ENCODE measurements at regions not wholly inside any gene's neighbourhood (a gene's known extent, or its start where the extent isn't known, plus 50 kb on each side); places are given as distances from the start of the nearest gene placed in this dataset.

DNA sequence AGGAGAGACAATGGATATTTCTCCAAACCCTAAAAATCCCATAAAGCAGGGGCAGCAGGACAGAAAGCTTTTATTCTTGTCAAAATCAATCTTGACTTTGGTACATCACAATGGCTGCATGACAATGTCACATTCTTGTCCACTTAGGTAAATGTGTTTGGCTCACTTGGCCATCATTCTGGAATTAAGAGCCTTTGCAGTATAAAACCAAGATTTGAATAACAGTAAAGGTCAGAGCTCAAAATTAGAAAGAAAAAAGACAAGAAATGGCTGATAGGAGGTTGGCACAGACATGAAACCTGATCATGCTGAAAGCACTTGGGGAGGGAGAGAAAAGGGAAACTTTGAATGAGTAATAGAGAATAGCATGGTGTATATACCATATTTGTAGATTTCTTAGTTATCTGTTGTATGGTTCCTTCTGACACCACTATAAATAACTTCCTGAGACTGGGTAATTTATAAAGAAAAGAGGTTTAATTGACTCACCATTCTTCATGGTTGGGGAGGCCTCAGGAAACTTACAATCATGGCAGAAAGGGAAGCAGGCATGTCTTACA, 158.5 kb upstream of the SGO1 start:
- TF ChIP-seq, protein P1, sequence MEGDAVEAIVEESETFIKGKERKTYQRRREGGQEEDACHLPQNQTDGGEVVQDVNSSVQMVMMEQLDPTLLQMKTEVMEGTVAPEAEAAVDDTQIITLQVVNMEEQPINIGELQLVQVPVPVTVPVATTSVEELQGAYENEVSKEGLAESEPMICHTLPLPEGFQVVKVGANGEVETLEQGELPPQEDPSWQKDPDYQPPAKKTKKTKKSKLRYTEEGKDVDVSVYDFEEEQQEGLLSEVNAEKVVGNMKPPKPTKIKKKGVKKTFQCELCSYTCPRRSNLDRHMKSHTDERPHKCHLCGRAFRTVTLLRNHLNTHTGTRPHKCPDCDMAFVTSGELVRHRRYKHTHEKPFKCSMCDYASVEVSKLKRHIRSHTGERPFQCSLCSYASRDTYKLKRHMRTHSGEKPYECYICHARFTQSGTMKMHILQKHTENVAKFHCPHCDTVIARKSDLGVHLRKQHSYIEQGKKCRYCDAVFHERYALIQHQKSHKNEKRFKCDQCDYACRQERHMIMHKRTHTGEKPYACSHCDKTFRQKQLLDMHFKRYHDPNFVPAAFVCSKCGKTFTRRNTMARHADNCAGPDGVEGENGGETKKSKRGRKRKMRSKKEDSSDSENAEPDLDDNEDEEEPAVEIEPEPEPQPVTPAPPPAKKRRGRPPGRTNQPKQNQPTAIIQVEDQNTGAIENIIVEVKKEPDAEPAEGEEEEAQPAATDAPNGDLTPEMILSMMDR (conservative IDR thresholded peaks at IDR 0.05; ENCODE audit: low read depth, low read length) = no peak
- TF ChIP-seq RFX5 (IDR thresholded peaks at IDR 0.05; ENCODE audit: low read depth, low read length) (no peak), MXI1 (IDR thresholded peaks at IDR 0.05; ENCODE audit: borderline replicate concordance, low read depth, low read length) (no peak), RAD21 (IDR thresholded peaks at IDR 0.05; ENCODE audit: low read length) (no peak)
